HG02852 (cell line): ENCODE measurements at regions not wholly inside any gene's neighbourhood (a gene's known extent, or its start where the extent isn't known, plus 50 kb on each side); places are given as distances from the start of the nearest gene placed in this dataset.

Experiments used
- ATAC-seq: cut with Tn5 transposase; IDR thresholded peaks from one replicate; pipeline ENCODE4 v1.9.1; 2021; ENCODE audit warnings: mild to moderate bottlenecking, moderate library complexity; ENCODE audit not compliant: unreplicated experiment

DNA sequence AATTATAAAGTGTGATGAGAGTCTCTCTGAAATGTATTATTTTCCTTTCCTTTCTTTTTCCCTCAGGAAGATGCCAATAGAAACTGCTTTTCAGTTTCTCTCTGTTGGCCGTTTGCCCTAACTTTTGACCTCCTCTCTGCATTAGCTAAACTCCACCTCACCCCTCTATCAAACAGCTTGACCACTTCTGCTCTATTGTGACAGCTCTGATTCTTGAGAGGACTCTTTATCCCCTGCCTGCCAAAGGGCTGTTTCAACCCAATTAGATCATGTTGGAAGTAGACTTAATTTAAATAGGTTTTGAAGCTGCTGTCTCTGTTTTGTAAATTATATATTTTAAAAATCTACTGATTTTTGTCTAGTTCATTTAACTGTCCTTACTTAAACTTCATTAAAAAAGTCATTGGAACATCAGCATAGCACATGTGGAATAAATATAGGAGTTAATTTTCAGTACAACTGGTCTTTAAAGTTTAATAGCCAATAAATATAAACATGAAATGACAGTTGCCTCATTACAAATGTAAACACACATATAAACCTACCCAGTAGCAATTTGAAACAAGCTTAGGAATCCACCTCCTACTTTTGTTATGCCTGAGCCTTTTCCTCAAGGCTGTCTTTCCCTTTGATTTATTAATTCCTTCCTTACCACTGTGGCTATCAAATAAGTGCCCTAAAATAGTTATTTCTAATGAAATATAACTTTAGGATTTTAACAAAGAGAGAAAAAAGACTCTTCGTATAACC lies 152.0 kb downstream of the CHRM3 start:
- ATAC-seq, result no peak

DNA sequence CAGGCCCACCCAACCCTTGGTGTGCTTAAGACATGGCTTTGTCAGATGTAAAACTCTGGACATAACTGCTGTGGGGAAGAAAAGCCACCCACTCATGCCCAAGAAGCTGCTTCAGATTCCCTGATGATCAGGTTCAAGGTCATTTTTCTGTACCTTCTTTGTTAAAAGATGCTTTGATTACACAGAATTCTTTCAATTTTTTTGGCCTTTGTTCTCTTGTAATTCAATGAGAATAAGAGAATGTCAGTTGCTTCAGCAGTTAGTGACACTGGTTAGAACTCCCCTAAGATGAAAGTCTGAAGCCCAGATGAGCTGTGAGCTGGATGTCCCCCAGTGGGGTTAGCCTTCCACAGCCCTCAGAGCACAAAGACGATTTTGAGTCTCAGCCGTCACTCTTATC lies 152.7 kb downstream of the CHRM3 start:
- ATAC-seq, result no peak

- ATAC-seq, result no peak
Measured at GRCh38 chr1:239539812-239540211, 153.4 kb downstream of the CHRM3 start.

GRCh38 chr1:239543873-239544272 lies 157.5 kb downstream of the CHRM3 start:
- no peak for ATAC-seq

DNA sequence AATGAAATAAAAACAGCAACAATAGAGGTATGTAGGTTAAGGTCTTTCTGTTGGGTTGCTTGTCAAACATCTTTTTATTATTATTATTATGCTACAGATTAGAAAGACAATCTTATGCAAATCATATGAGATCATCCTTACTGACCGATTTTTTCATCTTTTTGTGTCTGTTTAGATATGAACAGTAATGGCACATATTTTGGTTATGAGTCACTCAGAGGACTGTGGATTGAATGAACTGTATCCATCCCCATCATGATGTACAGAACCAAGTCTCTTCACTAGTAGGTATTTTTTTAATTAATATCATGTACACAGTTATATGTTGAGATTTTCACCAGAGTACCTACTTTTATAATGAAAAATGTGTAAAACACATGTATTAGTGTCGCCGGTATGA lies 159.1 kb downstream of the CHRM3 start:
- no peak for ATAC-seq

GRCh38 chr1:239547987-239548386 lies 161.6 kb downstream of the CHRM3 start:
- ATAC-seq, result no peak

GRCh38 chr1:239550178-239550577 lies 163.8 kb downstream of the CHRM3 start:
- ATAC-seq, result no peak

GRCh38 chr1:239555350-239555749 lies 169.0 kb downstream of the CHRM3 start:
- no peak for ATAC-seq

- no peak for ATAC-seq
Measured at GRCh38 chr1:239558559-239558958, 172.2 kb downstream of the CHRM3 start.

DNA sequence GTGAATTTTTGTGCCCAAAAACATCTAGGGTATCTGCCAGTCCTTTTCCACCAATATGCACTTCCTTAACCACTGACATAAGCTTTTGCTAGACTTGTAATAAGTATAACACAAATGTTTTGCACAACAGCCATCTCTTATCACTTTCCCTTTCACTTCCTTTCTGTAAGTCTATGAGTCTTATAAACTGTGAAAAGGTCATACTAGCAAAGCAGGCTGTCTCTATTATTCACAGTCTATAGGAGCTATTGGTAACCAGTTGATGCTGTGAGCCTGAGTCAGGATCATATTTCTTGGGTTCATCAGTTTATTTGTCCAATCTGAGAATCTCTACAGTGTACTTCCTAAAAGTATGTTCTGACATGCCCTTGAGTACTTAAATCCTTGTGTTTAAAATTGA lies 172.6 kb downstream of the CHRM3 start:
- no peak for ATAC-seq

GRCh38 chr1:239560921-239561320 lies 174.6 kb downstream of the CHRM3 start:
- ATAC-seq, result no peak

GRCh38 chr1:239562095-239562494 lies 175.7 kb downstream of the CHRM3 start:
- ATAC-seq, result no peak

DNA sequence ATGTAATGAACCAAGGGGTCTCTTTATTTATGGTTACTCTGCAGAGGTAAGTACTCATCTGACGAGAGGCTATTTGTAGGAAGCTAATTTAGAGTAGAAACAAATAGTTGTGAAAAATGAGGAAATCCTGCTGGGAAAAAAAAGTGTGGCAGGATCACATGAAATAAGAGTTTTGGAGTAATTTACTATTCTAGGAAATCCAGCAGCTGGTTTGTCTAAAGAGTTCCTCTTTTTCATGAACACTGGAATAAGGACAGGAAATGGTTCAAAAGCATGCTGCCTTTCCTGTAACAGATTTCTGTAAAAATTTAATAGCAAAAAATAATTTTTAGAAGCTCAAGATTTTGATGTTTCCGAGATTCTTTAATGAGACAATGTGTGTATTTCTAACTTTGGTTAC lies 177.3 kb downstream of the CHRM3 start:
- no peak for ATAC-seq

GRCh38 chr1:239566074-239566473 lies 179.7 kb downstream of the CHRM3 start:
- ATAC-seq, result no peak

GRCh38 chr1:239570878-239571277 lies 184.5 kb downstream of the CHRM3 start:
- no peak for ATAC-seq

GRCh38 chr1:239572183-239572582 lies 185.8 kb downstream of the CHRM3 start:
- ATAC-seq, result no peak

- ATAC-seq, result no peak
Measured at GRCh38 chr1:239574112-239574511, 187.7 kb downstream of the CHRM3 start.

DNA sequence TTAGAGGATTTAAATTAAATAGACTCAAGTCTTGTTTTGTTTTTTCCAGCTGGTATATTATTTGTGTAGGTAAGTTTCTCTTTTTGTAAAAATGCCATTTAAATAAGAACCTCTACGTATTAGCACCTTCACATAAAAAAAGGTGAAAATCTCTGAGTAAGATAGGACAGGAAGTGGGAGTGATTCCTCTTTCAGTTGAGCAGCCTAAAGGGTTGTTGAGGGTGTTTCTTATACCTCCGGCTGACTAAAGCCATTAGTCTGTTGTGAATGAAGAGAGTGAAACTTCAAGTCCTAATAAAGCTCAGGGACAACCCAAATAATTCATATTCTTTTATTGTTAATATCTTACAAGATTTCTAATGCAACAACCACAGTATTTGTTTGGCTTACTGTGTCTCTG lies 188.7 kb downstream of the CHRM3 start:
- no peak for ATAC-seq

DNA sequence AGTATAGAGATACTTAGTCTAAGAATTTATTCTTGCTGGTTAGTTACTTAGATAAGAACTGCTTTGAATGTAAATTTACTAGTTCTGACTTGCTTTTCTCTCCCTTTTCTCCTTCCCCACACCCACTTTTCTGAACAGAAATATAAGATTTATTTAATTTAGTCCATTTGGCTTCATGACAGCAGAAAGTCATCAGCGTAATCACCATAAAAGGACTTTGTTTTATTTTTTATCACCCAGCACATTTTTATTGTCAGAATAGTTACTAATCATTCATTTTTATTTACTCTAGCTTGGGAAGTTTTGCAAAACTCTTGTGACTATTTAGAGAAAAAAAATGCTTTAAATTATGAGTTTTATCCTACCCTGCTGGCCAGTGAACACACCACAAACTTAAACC lies 197.2 kb downstream of the CHRM3 start:
- ATAC-seq, result no peak

GRCh38 chr1:239586128-239586527 lies 199.8 kb downstream of the CHRM3 start:
- no peak for ATAC-seq

- no peak for ATAC-seq
Measured at GRCh38 chr1:239587066-239587465, 200.7 kb downstream of the CHRM3 start.

GRCh38 chr1:239587574-239588369 lies 201.4 kb downstream of the CHRM3 start:
- ATAC-seq, result no peak
